ENCODE measurements at regions not wholly inside any gene's neighbourhood (a gene's known extent, or its start where the extent isn't known, plus 50 kb on each side); places are given as distances from the start of the nearest gene placed in this dataset.
"Not testable (repeated sequence)": the region's sequence is repeated elsewhere in the genome, so short reads cannot be mapped to it uniquely, and the experiment has no call there.

DNA sequence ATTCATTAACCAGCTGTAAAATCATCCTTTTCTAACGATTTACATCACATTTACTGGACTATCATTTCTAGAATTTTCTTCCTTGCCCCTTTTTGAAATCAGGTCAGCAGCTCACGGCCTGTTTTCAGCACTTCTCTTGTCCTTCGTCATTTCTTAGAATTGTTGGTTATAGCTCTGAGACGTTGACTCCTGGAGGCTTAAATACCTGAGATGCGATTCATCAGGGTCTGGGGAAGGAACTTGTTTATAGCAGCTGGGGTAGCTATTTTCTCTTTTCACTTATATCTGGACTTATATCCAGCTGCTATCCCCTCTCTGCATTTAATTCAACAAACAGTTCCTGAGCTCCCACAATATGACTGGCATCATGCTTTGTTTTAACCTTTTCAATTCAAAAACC, 338.7 kb upstream of the TNRC6C start:
- no peak overlapping the region for H3K4me2 ChIP-seq (ENCODE audit: low read depth, low read length, poor library complexity, severe bottlenecking)
- H3K9me2 ChIP-seq (replicated peaks; ENCODE audit: insufficient read depth, low read length): no peaks in the 10 kb centered on the region
- no peaks in the 10 kb centered on the region for H3K79me2 ChIP-seq (ENCODE audit: insufficient read depth, low read length)
- no peaks in the 10 kb centered on the region for H3K36me3 ChIP-seq (ENCODE audit: low read length)
- no peaks in the 10 kb centered on the region for H3F3A ChIP-seq (ENCODE audit: insufficient read depth)
- no peak overlapping the region for H2AFZ ChIP-seq (ENCODE audit: low read depth, low read length, severe bottlenecking)
- no peak overlapping the region for H3K4me3 ChIP-seq (ENCODE audit: insufficient read depth, low read length, poor library complexity, severe bottlenecking)
- TF ChIP-seq, protein P1, sequence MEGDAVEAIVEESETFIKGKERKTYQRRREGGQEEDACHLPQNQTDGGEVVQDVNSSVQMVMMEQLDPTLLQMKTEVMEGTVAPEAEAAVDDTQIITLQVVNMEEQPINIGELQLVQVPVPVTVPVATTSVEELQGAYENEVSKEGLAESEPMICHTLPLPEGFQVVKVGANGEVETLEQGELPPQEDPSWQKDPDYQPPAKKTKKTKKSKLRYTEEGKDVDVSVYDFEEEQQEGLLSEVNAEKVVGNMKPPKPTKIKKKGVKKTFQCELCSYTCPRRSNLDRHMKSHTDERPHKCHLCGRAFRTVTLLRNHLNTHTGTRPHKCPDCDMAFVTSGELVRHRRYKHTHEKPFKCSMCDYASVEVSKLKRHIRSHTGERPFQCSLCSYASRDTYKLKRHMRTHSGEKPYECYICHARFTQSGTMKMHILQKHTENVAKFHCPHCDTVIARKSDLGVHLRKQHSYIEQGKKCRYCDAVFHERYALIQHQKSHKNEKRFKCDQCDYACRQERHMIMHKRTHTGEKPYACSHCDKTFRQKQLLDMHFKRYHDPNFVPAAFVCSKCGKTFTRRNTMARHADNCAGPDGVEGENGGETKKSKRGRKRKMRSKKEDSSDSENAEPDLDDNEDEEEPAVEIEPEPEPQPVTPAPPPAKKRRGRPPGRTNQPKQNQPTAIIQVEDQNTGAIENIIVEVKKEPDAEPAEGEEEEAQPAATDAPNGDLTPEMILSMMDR (IDR thresholded peaks at IDR 0.05; ENCODE audit: insufficient read depth, low read length, poor library complexity, severe bottlenecking): no peak
- TF ChIP-seq EZH2phosphoT487 (conservative IDR thresholded peaks at IDR 0.05; ENCODE audit: low read length): no peak
- no peak overlapping the region for H3K9ac ChIP-seq (ENCODE audit: low read length)
- H4K20me1 ChIP-seq (ENCODE audit: low read depth, low read length): no peaks in the 10 kb centered on the region
- no peak overlapping the region for H3K27ac ChIP-seq (ENCODE audit: low read depth, low read length)
- no peaks in the 10 kb centered on the region for H3K27me3 ChIP-seq (ENCODE audit: low read length)
- no peaks in the 10 kb centered on the region for H3K9me3 ChIP-seq (ENCODE audit: insufficient read depth, low read length)

DNA sequence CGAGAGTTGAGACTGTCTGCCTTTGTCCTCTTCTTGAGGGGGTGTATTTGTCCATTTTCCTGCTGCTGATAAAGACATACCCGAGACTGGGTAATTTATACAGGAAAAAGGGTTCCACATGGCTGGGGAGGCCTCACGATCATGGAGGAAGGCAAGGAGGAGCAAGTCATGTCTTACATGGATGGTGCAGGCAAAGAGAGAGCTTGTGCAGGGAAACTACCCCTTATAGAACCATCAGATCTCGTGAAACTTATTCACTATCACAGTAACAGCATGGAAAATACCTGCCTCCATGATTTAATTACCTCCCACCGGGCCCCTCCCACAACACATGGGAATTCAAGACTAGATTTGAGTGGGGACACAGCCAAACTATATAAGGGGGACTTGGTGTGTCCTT, 338.2 kb upstream of the TNRC6C start:
- H3K36me3 ChIP-seq (ENCODE audit: low read length): no peaks in the 10 kb centered on the region
- no peaks in the 10 kb centered on the region for H3K27me3 ChIP-seq (ENCODE audit: low read length)
- TF ChIP-seq EZH2phosphoT487 (conservative IDR thresholded peaks at IDR 0.05; ENCODE audit: low read length): no peak
- TF ChIP-seq, protein P1 (IDR thresholded peaks at IDR 0.05; ENCODE audit: insufficient read depth, low read length, poor library complexity, severe bottlenecking): no peak
- no peak overlapping the region for H2AFZ ChIP-seq (ENCODE audit: low read depth, low read length, severe bottlenecking)
- no peaks in the 10 kb centered on the region for H3K9me2 ChIP-seq (replicated peaks; ENCODE audit: insufficient read depth, low read length)
- no peak overlapping the region for H3K27ac ChIP-seq (ENCODE audit: low read depth, low read length)
- no peaks in the 10 kb centered on the region for H3K9me3 ChIP-seq (ENCODE audit: insufficient read depth, low read length)
- H3K4me2 ChIP-seq (ENCODE audit: low read depth, low read length, poor library complexity, severe bottlenecking): no peak overlapping the region
- no peaks in the 10 kb centered on the region for H4K20me1 ChIP-seq (ENCODE audit: low read depth, low read length)
- H3F3A ChIP-seq (ENCODE audit: insufficient read depth): no peaks in the 10 kb centered on the region
- H3K4me3 ChIP-seq (ENCODE audit: insufficient read depth, low read length, poor library complexity, severe bottlenecking): no peak overlapping the region
- no peak overlapping the region for H3K9ac ChIP-seq (ENCODE audit: low read length)
- H3K79me2 ChIP-seq (ENCODE audit: insufficient read depth, low read length): no peaks in the 10 kb centered on the region

DNA sequence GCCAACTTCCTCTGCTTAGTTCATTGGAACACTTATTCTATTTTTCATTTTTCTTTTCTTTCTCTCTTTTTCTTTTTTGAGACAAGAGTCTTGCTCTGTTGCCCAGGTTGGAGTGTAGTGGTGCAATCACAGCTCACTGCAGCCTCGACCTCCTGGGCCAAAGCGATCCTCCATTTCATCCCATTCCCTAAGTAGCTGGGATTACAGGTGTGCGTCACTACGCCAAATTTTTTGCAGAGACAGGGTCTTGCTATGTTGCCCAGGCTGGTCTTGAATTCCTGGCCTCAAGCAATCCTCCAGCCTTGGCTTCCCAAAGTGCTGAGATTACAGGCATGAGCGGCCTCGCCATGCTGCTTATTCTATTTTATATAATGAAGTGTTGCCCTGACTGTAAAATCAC, 336.4 kb upstream of the TNRC6C start:
- H3K4me3 ChIP-seq (ENCODE audit: insufficient read depth, low read length, poor library complexity, severe bottlenecking); H3K27ac ChIP-seq (ENCODE audit: low read depth, low read length); H4K20me1 ChIP-seq (ENCODE audit: low read depth, low read length); H3K79me2 ChIP-seq (ENCODE audit: insufficient read depth, low read length); H2AFZ ChIP-seq (ENCODE audit: low read depth, low read length, severe bottlenecking); H3K9me2 ChIP-seq (replicated peaks; ENCODE audit: insufficient read depth, low read length); H3K4me2 ChIP-seq (ENCODE audit: low read depth, low read length, poor library complexity, severe bottlenecking); H3K9me3 ChIP-seq (ENCODE audit: insufficient read depth, low read length); H3K27me3 ChIP-seq (ENCODE audit: low read length); H3K36me3 ChIP-seq (ENCODE audit: low read length); H3F3A ChIP-seq (ENCODE audit: insufficient read depth); H3K9ac ChIP-seq (ENCODE audit: low read length): not testable (repeated sequence)

DNA sequence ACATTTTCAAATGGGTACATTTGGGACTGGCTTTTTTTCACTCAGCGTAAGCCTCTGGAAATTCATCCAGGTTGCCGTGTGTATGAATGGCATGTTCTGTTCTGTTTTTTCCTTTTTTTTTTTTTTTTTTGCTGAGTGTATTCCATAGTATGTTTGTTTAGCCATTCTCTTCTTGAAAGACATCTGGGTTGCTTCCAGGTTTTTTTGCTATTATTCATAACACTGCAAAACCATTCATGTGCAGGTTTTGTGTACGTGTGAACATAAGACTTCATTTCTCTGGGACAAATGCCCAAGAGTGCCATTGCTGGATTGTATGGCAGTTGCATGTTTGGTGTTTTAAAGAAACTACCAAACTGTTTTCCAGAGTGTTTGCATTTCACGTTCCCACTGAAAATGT, 335.9 kb upstream of the TNRC6C start:
- no peak overlapping the region for H3K4me3 ChIP-seq (ENCODE audit: insufficient read depth, low read length, poor library complexity, severe bottlenecking)
- H3K9me3 ChIP-seq (ENCODE audit: insufficient read depth, low read length): no peaks in the 10 kb centered on the region
- H3K27me3 ChIP-seq (ENCODE audit: low read length): 0 out of 2 replicates have a peak, but pooled peaks cover 3% of the 10 kb centered on the region
- no peak for TF ChIP-seq EZH2phosphoT487 (conservative IDR thresholded peaks at IDR 0.05; ENCODE audit: low read length)
- TF ChIP-seq, protein P1 (IDR thresholded peaks at IDR 0.05; ENCODE audit: insufficient read depth, low read length, poor library complexity, severe bottlenecking): no peak
- H3K27ac ChIP-seq (ENCODE audit: low read depth, low read length): no peak overlapping the region
- H3K36me3 ChIP-seq (ENCODE audit: low read length): no peaks in the 10 kb centered on the region
- no peak overlapping the region for H3K4me2 ChIP-seq (ENCODE audit: low read depth, low read length, poor library complexity, severe bottlenecking)
- no peaks in the 10 kb centered on the region for H3F3A ChIP-seq (ENCODE audit: insufficient read depth)
- H3K9ac ChIP-seq (ENCODE audit: low read length): no peak overlapping the region
- no peaks in the 10 kb centered on the region for H4K20me1 ChIP-seq (ENCODE audit: low read depth, low read length)
- H3K79me2 ChIP-seq (ENCODE audit: insufficient read depth, low read length): no peaks in the 10 kb centered on the region
- no peak overlapping the region for H2AFZ ChIP-seq (ENCODE audit: low read depth, low read length, severe bottlenecking)
- H3K9me2 ChIP-seq (replicated peaks; ENCODE audit: insufficient read depth, low read length): no peaks in the 10 kb centered on the region

DNA sequence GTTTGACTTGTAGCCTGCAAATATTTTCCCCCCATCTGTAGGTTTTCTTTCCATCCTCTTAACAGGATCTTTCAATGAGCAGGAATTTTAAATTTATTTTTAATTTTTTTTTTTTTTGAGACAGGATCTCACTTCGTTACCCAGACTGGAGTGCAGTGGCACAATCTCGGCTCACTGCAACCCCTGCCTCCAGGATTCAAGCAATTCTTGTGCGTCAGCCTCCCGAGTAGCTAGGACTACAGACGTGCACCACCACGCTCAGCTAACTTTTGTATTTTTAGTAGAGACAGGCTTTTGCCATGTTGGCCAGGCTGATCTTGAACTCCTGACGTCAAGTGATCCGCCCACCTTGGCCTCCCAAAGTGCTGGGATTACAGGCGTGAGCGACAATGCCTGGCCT, 335.2 kb upstream of the TNRC6C start:
- H3K36me3 ChIP-seq (ENCODE audit: low read length); H3K9ac ChIP-seq (ENCODE audit: low read length); H3K79me2 ChIP-seq (ENCODE audit: insufficient read depth, low read length); H3K27me3 ChIP-seq (ENCODE audit: low read length); H3F3A ChIP-seq (ENCODE audit: insufficient read depth); H3K27ac ChIP-seq (ENCODE audit: low read depth, low read length); H3K9me3 ChIP-seq (ENCODE audit: insufficient read depth, low read length); H4K20me1 ChIP-seq (ENCODE audit: low read depth, low read length); H2AFZ ChIP-seq (ENCODE audit: low read depth, low read length, severe bottlenecking); H3K9me2 ChIP-seq (replicated peaks; ENCODE audit: insufficient read depth, low read length); H3K4me3 ChIP-seq (ENCODE audit: insufficient read depth, low read length, poor library complexity, severe bottlenecking); H3K4me2 ChIP-seq (ENCODE audit: low read depth, low read length, poor library complexity, severe bottlenecking): not testable (repeated sequence)
